ENCODE measurements at regions not wholly inside any gene's neighbourhood (a gene's known extent, or its start where the extent isn't known, plus 50 kb on each side); places are given as distances from the start of the nearest gene placed in this dataset.
"Not testable (repeated sequence)": the region's sequence is repeated elsewhere in the genome, so short reads cannot be mapped to it uniquely, and the experiment has no call there.

DNA sequence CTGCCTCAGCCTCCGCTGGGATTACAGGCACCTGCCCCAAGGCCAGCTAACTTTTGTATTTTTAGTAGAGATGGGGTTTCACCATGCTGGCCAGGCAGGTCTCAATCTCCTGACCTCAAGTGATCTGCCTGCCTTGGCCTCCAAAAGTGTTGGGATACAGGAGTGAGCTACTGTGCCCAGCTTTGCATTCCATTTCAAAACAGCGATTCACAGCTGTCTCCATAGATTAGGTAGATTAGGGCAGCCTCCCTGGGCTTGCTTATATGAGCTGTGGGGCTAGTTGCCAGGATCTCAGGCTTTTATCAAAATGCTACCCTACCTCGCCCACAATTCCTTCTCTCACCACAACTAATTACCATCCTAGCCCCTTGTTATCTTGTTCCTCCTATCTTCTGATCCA, 176.4 kb upstream of the ZKSCAN2 start:
- DNase-seq (ENCODE audit: low spot score): no peak

DNA sequence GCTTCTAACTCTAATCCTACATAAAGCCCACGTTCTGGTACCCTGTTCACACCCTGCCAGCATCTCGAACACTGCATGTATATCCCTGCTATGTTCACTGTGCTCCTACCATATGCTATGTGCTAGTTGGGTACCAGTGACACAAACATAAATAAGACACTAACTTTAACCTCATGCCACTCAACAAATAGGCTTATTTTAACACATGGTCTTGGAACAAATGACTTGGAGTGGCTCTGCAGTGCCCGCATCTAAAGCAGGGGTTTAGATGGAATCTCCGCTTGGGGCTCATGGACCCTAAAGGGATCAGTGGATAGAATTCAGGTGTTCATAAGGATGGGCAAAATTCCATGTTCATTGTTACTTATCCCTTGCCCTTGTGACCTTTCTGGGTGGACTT, 175.7 kb upstream of the ZKSCAN2 start:
- no peak for DNase-seq (ENCODE audit: low spot score)

DNA sequence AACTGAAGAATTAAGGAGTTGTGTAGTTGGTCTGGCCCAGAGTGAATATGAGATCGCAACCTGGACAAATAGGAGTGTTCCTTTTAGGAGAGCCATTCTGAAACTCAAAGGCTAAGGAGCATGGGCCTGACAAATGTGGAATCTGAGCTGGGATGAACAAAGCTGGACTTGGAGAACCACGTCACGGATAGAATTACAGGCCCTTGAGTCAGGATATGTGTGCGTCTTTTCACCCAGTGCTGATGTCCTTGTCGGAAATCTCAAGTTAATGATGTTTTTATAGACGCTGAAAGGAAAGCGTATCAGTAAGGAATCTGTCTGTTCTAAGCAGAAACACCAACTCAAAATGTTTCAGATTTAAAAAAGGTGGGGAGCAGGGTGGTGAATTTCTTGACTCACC, 173.8 kb upstream of the ZKSCAN2 start:
- no peak for DNase-seq (ENCODE audit: low spot score)

DNA sequence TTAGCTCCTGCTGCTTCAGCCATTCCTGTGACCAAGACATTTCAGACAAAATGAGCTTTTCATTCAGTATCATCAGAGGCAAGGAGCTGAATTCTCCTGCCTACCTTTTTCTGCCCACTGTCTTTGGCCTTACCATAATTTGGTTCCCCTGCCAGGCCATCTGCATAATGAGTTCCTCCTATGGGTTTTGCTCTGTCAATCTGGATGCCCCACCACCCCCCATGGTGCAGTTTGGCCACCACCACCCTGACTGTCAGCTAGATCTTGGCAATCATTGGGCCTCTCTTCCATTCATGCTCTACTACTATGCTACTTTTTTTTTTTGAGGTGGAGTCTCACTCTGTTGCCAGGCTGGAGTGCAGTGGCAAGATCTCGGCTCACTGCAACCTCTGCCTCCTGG, 169.2 kb upstream of the ZKSCAN2 start:
- DNase-seq (ENCODE audit: low spot score): no peak

DNA sequence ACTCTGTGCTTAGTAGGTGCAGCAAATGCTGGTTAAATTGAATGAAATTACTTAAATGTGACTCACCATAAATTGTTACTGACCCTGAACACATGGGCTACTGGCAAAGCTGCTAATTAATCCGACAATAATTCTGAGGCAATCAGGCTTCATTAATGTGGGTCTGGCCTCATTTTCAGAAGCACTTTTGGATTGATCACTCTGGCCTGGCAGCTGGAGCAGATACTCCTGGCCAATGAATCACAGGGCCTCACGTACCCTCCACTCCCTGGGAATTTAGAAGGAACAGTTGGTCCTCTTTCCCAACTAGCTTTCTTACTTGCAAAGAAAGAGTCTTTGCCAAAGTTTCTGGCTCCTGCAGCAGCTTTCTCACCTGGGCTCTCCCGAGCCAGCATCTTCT, 162.0 kb upstream of the ZKSCAN2 start:
- no peak for DNase-seq (ENCODE audit: low spot score)

DNA sequence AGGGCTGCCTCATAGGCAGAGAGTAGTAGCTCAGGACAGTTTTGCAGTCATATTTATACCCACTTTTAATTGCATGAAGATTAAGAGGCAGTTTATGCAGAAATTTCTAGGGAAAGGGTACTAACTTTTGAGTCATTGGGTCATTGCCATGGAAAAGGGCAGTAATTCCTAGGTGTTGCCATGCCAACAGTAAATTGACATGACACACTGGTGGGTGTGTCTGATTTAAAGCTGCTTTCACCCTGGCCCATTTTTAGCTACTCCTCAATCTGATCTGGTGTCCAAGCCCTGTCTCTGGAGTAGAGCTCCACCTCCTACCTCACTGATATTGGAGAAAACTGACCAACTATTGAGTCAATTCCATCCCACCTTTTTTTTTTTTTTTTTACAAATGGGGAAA, 161.5 kb upstream of the ZKSCAN2 start:
- no peak for DNase-seq (ENCODE audit: low spot score)

DNA sequence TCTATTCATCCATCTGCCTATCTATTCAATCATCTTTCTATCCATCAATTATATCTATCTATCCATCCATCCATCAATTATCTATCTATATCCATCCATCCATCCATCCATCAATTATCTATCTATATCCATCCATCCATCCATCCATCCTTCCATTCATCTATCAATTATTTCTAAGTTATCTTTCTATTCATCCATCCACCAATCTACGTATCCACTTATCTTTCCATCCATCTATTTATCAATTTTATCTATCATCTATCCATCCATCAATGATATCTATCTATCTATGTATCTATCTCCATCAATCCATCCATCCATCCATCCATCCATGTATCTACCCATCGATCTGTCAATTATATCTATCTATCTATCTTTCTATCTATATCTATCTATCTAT, 158.4 kb upstream of the ZKSCAN2 start:
- DNase-seq (ENCODE audit: low spot score): no peak

DNA sequence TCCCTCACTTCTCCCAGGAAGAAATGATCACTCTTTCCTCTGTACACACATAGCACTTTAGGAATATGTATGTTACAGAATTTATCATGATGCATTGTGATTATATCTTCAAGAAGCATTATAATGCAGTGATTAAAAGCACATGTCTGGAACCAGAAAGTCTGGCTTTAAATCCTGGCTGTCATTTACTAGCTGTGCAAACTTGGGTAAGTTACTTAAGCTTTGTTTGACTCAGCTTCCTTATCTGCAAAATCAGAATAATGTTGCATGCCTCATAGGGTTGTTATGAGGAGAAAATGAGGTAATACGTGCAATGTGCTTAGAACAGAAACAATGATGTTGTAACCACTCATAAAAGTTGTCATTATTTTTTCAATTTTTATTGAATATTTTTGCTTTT, 156.3 kb upstream of the ZKSCAN2 start:
- DNase-seq (ENCODE audit: low spot score): no peak

DNA sequence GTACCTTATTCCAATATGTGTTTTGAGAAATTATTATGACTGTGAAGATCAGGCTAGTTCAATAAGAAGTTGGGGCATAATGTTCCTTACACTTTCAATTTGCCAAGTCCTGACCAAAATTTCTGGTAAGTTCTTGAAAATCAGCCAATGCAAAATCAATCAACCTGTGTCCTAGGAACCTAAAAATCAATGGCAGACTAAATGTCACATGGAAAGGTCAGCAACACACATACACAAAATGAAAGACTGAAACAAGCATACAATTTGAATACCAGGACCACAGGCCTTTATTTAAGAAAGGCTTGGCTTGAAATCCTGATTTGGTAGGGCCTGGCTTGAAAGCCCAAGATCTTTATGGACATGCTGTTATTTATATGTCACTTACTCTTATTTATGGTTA, 155.5 kb upstream of the ZKSCAN2 start:
- DNase-seq (ENCODE audit: low spot score): no peak

DNA sequence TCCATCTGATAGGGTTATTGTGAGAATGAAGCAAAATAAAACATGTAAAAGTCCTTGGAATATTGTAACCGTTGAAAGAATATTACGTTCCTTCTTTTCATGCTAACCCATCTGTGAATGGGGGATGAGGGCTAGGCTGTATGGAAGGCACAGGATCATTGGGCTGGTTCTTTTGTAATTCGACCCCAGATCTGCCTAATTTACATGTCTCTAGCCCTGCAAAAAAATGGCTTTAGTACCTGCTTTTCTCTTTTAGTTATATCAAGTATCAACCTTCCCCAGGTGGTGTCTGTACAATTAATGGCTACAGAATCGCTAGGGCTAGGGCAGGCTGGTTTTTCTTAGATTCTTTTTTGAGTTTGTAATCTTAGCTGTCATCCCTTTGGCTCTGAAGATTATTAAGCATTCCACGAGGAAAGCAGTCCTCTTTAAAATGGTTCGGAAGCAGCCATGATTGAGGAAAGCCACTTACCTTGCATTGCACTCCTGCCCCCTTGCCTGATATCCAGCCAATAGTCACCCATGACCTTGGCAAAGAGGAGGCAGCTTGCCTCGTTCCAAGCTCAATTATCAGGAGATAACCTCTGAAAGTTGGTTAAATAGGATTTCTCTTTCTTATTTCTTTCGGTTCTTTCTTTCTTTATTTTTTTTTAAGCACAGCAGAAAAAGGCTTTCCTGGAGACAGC, 153.9 kb upstream of the ZKSCAN2 start:
- peak; percentile 31 for DNase-seq (ENCODE audit: low spot score)

DNA sequence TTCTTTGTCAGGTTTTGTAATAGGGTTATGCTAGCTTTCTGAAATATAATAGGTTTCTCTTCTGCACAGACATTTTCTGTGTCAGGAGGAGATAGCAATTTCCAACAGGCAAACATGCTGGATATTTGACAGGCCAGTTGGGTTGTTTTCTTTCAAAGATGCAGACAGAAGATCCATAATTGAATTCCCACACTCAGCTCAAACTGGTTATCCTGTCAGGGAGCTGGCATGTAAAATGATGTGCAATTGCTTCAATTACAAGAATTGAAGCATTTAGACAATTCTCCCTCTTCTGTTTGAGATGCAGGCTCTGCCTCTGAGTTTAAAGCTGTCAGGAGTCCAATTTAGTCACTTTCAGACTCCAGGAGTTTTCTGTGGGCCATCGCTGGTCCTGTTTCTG, 146.2 kb upstream of the ZKSCAN2 start:
- DNase-seq (ENCODE audit: low spot score): no peak

DNA sequence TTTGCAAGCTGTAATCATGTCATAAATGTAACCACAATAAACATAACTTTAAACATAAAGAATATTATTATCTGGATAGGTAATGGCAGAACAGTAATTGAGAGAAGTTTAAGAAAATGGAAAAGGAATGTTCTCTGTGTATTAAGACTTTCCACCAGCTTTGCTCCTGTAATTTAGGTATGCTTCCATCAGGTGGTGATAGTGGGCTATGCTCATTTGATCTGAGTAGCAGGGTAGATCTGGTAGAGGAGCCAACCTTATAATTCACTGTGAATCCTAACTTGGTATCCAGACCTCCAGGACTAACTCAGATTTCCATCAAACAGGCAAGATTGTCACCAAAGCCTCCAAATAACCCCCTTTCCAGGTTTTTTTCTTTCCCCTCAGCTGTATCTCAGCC, 137.9 kb upstream of the ZKSCAN2 start:
- DNase-seq (ENCODE audit: low spot score): peak; percentile 27

DNA sequence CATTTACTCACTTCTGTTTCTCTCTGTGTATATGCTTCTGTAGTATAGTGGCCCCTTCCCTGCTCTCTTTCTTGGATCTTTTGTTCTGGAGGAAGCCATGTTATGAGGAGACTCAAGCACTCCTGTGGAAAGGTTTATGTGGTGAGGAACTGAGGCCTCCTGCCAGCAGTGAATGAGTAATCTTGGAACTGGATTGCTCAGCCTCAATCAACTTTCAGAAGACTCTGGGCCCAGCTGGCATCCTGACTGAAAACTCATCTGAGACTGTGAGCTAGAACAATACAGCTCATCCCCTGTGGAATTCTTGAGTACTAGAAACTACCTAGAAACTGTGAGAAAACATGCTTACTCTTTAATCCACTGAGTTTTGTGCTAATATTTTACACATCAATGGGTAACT, 133.1 kb upstream of the ZKSCAN2 start:
- DNase-seq (ENCODE audit: low spot score): no peak

DNA sequence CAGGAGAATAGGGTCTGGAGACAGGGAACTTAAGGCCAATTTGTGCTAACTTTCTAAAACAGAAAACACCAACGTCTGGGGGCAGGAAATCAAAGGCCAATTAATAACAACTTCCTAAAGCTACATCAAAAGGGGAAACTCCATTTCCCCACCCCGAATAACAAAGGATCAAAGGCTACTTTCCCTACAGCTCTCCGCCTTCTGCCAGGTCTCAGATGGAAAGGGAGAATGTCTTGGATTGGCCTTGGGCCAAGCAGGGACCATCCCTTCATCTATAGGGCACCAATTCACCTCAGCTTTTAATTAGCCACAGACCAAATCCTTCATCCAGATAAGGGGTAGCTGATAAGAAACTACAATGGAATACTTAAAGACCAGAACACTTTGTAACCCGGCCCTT, 116.9 kb upstream of the ZKSCAN2 start:
- no peak for DNase-seq (ENCODE audit: low spot score)

DNA sequence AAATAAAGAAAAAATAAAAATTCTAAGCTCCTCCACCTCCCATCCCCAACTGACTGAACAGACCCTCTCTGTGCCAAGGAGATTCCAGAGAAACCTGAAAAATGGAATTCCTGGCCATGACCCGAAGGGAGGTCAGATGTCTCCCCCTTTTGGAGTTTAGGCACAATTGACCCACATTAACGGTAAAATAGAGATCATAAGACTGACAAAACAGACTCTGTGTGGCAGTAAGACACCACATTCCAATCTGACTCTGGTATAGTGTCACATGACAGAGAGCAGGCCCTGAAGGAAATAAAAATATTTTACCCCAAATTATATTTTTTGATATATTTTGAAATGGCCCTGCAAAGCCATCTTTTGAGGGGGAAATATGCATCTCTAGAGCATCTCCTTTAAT, 115.1 kb upstream of the ZKSCAN2 start:
- DNase-seq (ENCODE audit: low spot score): no peak

DNA sequence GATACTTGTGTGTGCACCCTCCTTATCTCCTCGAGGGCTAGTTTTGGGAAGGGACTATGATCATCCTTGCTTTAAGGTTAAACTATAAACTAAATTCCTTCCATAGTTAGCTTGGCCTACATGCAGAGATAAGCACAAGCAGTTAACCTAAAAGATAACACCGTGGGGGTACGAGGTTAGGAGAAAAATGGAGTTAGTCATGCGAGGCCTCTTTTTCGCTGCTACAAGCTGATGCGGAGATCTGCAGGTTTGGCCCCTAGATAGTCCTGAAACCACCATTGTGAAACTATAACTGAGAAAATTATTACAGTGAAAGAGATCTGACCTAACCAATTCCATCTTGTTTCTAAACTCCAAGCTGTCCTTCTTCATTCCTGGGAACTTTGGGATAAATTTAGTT, 113.7 kb upstream of the ZKSCAN2 start:
- no peak for DNase-seq (ENCODE audit: low spot score)

DNA sequence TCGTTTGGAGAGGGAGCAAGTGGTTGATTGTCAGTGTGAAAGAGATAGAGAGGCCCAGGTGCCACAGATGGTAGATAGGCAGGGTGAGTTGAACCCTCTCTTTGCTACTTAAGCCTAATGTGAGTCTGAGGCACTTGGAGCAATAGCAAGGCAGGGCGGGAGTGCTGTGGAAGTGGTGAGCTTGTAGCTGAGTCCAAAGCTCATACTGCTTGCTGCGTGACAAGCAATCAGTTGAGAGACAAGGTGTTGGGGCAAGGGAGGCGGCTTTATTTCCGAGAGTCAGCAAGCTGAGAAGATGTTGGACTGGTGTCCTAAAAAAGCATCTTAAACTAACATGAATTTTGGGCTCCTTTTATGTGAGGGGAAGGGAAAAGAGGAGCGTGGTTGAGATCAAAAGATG, 112.9 kb upstream of the ZKSCAN2 start:
- DNase-seq (ENCODE audit: low spot score): no peak

DNA sequence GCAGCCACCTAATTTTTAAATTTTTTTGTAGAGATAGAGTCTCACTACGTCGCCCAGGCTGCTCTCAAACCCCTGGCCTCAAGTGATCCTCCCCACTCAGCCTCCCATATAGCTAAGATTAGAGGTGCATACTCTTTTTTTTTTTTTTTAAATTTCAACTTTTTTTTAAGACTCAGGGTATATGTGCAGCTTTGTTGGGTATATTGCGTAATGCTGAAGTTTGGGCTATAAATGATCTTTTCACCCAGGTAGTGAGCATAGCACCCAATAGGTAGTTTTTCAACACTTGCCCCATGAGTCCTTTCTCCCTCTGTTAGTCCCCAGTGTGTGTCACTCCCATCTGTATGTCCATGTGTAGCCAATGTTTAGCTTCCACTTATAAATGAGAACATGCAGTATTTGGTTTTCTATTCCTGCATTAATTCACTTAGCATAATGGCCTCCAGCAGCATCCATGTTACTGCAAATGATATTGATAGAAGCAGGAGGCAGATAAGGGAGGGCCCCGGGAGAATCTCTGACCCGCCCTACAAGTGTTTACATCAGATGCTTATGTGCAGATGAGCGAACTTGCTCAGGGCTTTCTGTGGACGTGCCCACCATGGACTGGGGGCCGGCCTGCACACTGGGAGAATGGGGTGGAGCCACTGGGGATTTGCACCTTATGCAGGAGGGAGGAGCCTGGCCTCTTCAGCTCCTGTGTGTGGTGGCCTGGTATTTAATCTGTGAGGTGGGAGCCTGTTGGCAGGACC, 110.3 kb upstream of the ZKSCAN2 start:
- no peak for DNase-seq (ENCODE audit: low spot score)

DNA sequence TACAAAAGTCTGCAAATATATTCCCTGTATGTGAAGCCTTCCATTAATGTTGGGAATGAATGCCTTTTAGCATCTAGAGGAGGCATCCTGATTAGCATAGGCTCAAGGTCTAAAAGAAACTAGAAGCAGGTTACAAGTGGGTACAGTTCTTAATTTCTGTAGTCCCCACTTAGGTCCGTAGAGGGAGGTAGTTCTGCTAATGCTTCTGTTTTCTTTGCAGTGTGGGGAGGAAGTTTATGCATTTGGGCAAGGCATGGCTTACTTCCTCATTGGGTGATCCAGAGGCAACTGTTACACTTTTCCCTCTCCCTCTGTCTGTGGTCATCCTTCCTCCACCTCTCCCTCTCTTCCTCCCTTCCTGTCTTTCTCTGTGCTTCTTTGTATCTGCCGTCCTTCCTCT, 108.4 kb upstream of the ZKSCAN2 start:
- DNase-seq (ENCODE audit: low spot score): peak; percentile 18

DNA sequence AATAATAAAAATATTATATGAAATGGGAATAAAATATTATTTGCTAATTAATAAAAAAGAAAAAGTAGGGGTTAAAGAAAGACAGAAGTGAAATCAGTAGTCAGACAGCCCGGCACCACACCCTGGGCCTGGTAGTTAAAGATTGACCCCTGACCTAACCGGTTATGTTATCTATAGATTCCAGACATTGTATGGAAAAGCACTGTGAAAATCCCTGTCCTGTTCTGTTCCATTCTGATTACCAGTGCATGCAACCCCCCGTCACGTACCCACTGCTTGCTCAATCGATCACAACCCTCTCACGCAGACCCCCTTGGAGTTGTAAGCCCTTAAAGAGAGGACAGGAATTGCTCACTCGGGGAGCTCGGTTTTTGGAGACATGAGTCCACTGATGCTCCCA, 101.9 kb upstream of the ZKSCAN2 start:
- not testable (repeated sequence) for DNase-seq (ENCODE audit: low spot score)

DNA sequence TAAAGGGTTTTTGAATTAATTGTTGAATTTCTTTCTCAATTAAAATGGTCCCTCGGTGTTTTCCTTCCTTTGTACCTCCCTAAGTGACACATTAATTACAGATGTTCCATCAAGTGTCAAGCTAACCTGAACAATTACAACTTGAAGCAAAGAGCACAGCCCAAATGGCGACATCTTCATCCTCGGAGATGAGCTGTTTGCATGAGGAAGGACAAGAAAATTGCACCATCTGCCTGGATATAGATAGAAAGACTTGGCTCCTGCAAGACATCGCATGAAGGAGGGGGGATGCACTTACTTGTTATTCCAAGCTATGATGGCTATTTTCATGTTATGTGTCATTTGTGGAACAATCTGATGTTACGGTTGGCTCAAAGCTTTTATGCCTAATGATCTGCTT, 86.4 kb upstream of the ZKSCAN2 start:
- no peak for DNase-seq (ENCODE audit: low spot score)

DNA sequence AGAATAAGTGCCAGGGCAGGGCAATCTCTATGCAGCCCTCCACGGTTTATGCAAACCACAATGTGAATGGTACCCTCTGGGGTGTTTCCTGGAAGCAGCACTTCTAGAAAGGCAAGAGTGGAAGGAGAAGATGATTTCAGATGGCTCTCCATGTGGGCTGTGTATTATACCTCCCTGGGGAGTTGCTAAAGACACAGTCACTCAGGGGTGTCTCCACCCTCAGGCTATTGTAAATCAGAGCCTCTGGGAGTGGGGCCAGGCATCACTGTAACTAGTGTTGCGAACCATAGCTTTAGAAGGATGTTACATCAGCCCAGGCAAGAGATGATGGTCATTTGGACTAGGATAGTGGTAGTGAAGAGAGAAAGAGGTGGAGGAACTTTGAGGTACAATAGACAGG, 83.3 kb upstream of the ZKSCAN2 start:
- no peak for DNase-seq (ENCODE audit: low spot score)

DNA sequence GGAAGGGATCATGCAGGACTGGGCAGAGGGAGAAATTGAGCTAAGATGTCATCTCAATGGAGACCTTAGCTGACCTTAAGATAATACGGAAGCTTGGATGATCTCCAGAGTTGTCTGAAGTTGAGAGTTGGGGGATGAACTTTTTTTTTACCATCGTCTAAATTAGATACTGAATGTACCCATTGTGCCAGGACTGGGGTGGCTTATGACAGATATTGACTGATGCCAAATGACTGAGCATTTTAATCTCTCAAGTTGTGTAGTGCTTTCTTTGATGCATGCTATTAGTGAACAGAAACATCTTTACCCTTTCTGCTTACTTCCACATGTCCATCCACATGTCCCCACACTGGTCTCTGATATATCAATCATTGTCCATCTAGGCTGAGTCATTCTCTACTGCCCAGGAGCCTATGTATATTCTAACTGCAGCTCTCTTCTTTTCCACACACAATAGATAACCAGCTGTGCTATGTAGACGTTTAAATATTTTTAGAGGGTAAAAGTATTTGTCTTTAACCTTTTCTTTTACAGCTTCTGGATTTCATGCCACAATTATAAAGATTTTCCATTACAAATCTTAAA, 60.2 kb upstream of the ZKSCAN2 start:
- no peak for DNase-seq (ENCODE audit: low spot score)

DNA sequence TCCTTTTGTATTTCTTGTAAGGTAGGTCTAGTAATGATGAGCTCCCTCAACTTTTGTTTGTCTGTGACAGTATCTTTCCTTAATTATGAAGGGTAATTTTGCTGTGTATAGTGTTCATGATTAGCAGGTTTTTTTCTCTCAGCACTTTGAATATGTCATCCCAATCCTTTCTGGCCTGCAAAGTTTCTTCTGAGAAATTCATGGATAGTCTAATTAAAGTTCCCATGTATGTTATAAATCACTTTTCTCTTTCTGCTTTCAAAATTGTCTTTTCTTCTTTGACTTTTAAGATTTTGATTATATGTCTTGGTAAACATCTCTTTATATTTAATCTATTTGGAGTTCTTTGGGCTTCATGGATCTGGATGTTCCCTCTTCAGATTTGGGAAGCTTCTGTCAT, 54.3 kb upstream of the ZKSCAN2 start:
- no peak for DNase-seq (ENCODE audit: low spot score)
